B cell (primary cell): ENCODE measurements at regions not wholly inside any gene's neighbourhood (a gene's known extent, or its start where the extent isn't known, plus 50 kb on each side); places are given as distances from the start of the nearest gene placed in this dataset.
A peak's percentile ranks its signal among the peaks of the same experiment; 100 is the strongest.

Experiments
- ATAC-seq: fragments of 200-7000 bp; cut with Tn5 transposase; one replicate; pipeline ENCODE4 v1.10.0; 2021; ENCODE audit warnings: low read depth, mild to moderate bottlenecking, moderate number of reproducible peaks, moderate library complexity
- CTCF ChIA-PET: fragments of 350-600 bp; sonication (Branson Sonifier 250); formaldehyde crosslinking; loops from one replicate; lab custom pipeline; 2021; ENCODE audit warnings: antibody characterized with exemption, inconsistent platforms; lab: Charles Lee
- POLR2A ChIA-PET: fragments of 350-600 bp; sonication (Branson Sonifier 250); formaldehyde crosslinking; loops from one replicate; lab custom pipeline; 2021; ENCODE audit warnings: antibody characterized with exemption; lab: Charles Lee
- DNase-seq: peaks from one replicate; pipeline ENCODE4 v3.0.0; 2013
- H2AFZ ChIP-seq: 2 replicates; pipeline ENCODE4 v1.6.1; 2012; ENCODE audit warnings: mild to moderate bottlenecking, low read depth, low read length; ENCODE audit not compliant: insufficient read depth, poor library complexity, severe bottlenecking
- H3K27ac ChIP-seq, 2 donors: 1 replicate in 1 of 2; 2 replicates in 1 of 2; pipeline ENCODE4 v1.5.1; 2012 to 2013; ENCODE audit warnings: low read length in 2 of 2, mild to moderate bottlenecking in 2 of 2, moderate library complexity in 1 of 2
- H3K27me3 ChIP-seq, 4 experiments: fragments of 200-600 bp in 1 of 4; sonication (generic) in 1 of 4; replicated peaks in 1 of 4; 1 replicate in 2 of 4; 2 replicates in 2 of 4; pipeline versions ENCODE4 v1.6.1 to v1.7.0; 2013 to 2016; ENCODE audit warnings: low read length in 3 of 4, mild to moderate bottlenecking in 2 of 4, mixed read lengths in 1 of 4, moderate library complexity in 1 of 4; ENCODE audit not compliant: insufficient read depth in 4 of 4, control insufficient read depth in 3 of 4; ENCODE audit errors: control extremely low read depth in 1 of 4
- H3K36me3 ChIP-seq, 2 experiments: replicated peaks in 1 of 2; 1 replicate in 1 of 2; 2 replicates in 1 of 2; pipeline versions ENCODE4 v1.6.1 to v1.7.1; 2013; ENCODE audit warnings: low read length in 1 of 2; ENCODE audit not compliant: insufficient read depth in 2 of 2, control insufficient read depth in 1 of 2; ENCODE audit errors: control extremely low read depth in 1 of 2, extremely low read depth in 1 of 2
- H3K4me1 ChIP-seq, 2 donors: fragments of 200-600 bp in 1 of 2; sonication (generic) in 1 of 2; 1 replicate in 1 of 2; 2 replicates in 1 of 2; pipeline versions ENCODE4 v1.5.1 to v1.6.1; 2013 to 2017; ENCODE audit warnings: low read length in 2 of 2; ENCODE audit not compliant: control insufficient read depth in 2 of 2, insufficient read depth in 2 of 2
- H3K4me2 ChIP-seq: replicated peaks from 2 replicates; pipeline ENCODE3; 2012; ENCODE audit warnings: mild to moderate bottlenecking, low read depth, low read length; ENCODE audit not compliant: poor library complexity, severe bottlenecking
- H3K4me3 ChIP-seq, 5 experiments: fragments of 200-600 bp in 1 of 5; sonication (generic) in 1 of 5; 1 replicate in 3 of 5; 2 replicates in 2 of 5; pipeline versions ENCODE4 v1.5.1 to v1.7.0; 2011 to 2016; ENCODE audit warnings: low read length in 4 of 5, mild to moderate bottlenecking in 4 of 5, low read depth in 2 of 5, control low read depth in 1 of 5, moderate library complexity in 1 of 5; ENCODE audit not compliant: insufficient read depth in 1 of 5; ENCODE audit errors: control extremely low read depth in 1 of 5, extremely low read depth in 1 of 5
- H3K79me2 ChIP-seq: fragments of 200-600 bp; sonication (generic); one replicate; pipeline ENCODE4 v1.6.0; 2016; ENCODE audit warnings: low read length; ENCODE audit not compliant: control insufficient read depth, insufficient read depth
- H3K9ac ChIP-seq: fragments of 200-600 bp; sonication (generic); 2 replicates; pipeline ENCODE4 v1.6.1; 2017; ENCODE audit warnings: mild to moderate bottlenecking, low read length, moderate library complexity
- H3K9me3 ChIP-seq, 3 donors: one replicate each; pipeline versions ENCODE4 v1.6.1 to v1.7.1; 2013; ENCODE audit warnings: low read length in 2 of 3; ENCODE audit not compliant: control insufficient read depth in 2 of 3, insufficient read depth in 1 of 3; ENCODE audit errors: control extremely low read depth in 1 of 3
- H4K20me1 ChIP-seq: 2 replicates; pipeline ENCODE4 v1.6.0; 2012; ENCODE audit warnings: mild to moderate bottlenecking, low read length; ENCODE audit not compliant: insufficient read depth, control insufficient read depth, poor library complexity, severe bottlenecking
- H3K27ac Mint-ChIP-seq: one replicate; pipeline ENCODE4 v1.8.0; 2021; ENCODE audit warnings: mixed read lengths
- H3K27me3 Mint-ChIP-seq: one replicate; pipeline ENCODE4 v1.8.0; 2021; ENCODE audit warnings: mixed read lengths
- H3K4me1 Mint-ChIP-seq: one replicate; pipeline ENCODE4 v1.8.0; 2021; ENCODE audit warnings: mixed read lengths
- H3K4me3 Mint-ChIP-seq: one replicate; pipeline ENCODE4 v1.8.0; 2021; ENCODE audit warnings: mixed read lengths
- H3K9me3 Mint-ChIP-seq: one replicate; pipeline ENCODE4 v1.8.0; 2022; ENCODE audit warnings: mixed read lengths; ENCODE audit not compliant: insufficient read depth
- EZH2 ChIP-seq: IDR thresholded peaks from 2 replicates; pipeline ENCODE4 v1.6.1; 2012; ENCODE audit warnings: borderline replicate concordance, low read depth, mild to moderate bottlenecking, moderate library complexity, low read length; ENCODE audit not compliant: insufficient read depth, poor library complexity, severe bottlenecking
- WGBS: methylation state at CpG from one replicate; pipeline ENCODE4 v1.1.5; 2013; ENCODE audit warnings: missing lambda C conversion rate; ENCODE audit not compliant: insufficient coverage; 5-methylcytosine and 5-hydroxymethylcytosine counted together
- intact Hi-C: fragments of 100-400 bp; cut with micrococcal nuclease; formaldehyde crosslinking; loops from one replicate; pipeline ENCODE4 v1.10.0; 2022
- TF ChIP-seq, protein P1 (sequence below): fragments of 200-600 bp; IDR thresholded peaks from one replicate; pipeline ENCODE4 v1.8.0; 2022; ENCODE audit warnings: antibody characterized with exemption, mild to moderate bottlenecking

DNA sequence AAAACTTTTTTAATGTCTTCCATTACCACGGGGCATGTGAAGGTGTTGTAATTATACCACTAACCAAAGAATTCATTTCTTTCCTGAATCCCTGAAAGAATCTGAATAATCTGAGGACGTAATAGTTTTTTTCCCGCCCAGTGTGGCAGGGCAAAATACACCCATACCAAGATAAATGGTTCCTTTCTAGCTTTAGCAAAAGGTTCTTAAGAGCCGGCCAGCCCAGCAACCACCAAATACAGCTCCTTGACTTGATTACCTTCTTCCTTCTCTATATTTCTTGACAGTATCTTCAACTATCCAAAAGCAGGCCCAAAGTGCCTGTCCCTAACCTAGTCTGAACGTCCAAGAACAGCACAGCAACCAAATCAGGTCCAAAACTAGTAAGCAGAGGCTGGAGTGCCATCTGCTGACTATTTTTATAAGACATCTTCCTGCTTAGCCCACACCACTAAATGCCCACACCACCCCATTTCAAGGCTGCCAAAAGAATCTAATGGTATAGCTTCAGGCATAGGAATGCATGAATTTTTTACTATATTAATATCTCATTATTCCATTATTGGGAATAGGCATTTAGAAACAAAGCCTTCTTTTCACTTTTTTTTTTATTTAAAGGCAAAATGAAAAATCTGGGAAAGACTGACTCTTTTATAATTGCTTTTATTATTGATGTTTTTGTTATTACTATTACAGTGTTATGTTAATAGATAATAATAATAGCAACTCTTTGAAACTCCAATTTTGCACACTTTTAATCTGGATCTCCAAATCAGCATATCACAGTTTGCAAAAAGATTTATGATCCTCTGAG lies 524.4 kb downstream of the MED13L start:
- Histone ChIP-seq H4K20me1 (no peaks in the 10 kb centered on the region), H3K36me3 (no peaks in the 10 kb centered on the region), H3K9me3 (no peaks in the 10 kb centered on the region), H3K4me1 (no peaks in the 10 kb centered on the region), H3K79me2 (no peaks in the 10 kb centered on the region), H2AFZ (no peak overlapping the region), H3K27me3 (no peaks in the 10 kb centered on the region), H3K4me3 (no peak overlapping the region), H3K4me2 (no peak overlapping the region), H3K27ac (no peak overlapping the region), H3K9ac (no peak overlapping the region)
- intact Hi-C loops = no loop called here
- H3K4me3 Mint-ChIP-seq = no peak overlapping the region
- H3K27me3 Mint-ChIP-seq = peaks cover 22% of the 10 kb centered on the region
- H3K27ac Mint-ChIP-seq = no peak overlapping the region
- CTCF ChIA-PET = no interaction called here
- DNase-seq = peak; percentile 9
- TF ChIP-seq EZH2 = no peak
- TF ChIP-seq, protein P1, sequence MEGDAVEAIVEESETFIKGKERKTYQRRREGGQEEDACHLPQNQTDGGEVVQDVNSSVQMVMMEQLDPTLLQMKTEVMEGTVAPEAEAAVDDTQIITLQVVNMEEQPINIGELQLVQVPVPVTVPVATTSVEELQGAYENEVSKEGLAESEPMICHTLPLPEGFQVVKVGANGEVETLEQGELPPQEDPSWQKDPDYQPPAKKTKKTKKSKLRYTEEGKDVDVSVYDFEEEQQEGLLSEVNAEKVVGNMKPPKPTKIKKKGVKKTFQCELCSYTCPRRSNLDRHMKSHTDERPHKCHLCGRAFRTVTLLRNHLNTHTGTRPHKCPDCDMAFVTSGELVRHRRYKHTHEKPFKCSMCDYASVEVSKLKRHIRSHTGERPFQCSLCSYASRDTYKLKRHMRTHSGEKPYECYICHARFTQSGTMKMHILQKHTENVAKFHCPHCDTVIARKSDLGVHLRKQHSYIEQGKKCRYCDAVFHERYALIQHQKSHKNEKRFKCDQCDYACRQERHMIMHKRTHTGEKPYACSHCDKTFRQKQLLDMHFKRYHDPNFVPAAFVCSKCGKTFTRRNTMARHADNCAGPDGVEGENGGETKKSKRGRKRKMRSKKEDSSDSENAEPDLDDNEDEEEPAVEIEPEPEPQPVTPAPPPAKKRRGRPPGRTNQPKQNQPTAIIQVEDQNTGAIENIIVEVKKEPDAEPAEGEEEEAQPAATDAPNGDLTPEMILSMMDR = peak; percentile 37
- 71% methylated on average over 3 of the region's 5 CpGs for WGBS
- POLR2A ChIA-PET = no interaction called here
- ATAC-seq = no peak
- H3K9me3 Mint-ChIP-seq = no peaks in the 10 kb centered on the region
- H3K4me1 Mint-ChIP-seq = no peaks in the 10 kb centered on the region

DNA sequence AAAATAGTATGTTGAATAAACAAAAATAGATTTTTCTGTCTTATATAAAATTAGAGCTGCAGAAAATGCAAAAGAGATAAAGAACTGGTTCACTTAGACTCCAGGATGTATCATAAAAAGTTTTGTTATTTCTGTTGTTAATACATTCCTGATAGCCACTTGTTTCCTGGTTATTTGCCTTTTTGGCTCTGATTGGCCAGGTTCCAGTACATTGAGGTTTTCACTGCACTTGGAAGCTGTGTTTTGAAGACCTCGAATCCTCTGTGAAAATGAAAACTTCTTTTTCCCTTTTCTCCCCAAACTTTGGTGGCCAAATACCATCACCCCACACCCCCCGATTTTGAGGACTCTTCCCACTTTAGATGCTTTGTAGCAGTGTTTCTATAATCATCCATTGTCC lies 525.3 kb downstream of the MED13L start:
- POLR2A ChIA-PET = no interaction called here
- intact Hi-C loops = no loop called here
- 44% methylated on average over 2 of the region's 2 CpGs for WGBS

More for the DNA sequence above, 525.3 kb downstream of the MED13L start:
- H3K27ac Mint-ChIP-seq = no peak overlapping the region
- no peaks in the 10 kb centered on the region for H3K36me3 ChIP-seq
- no peak overlapping the region for H3K27ac ChIP-seq
- H3K27me3 ChIP-seq = no peaks in the 10 kb centered on the region
- peaks cover 22% of the 10 kb centered on the region for H3K27me3 Mint-ChIP-seq
- no peak overlapping the region for H3K4me3 Mint-ChIP-seq
- no peaks in the 10 kb centered on the region for H3K79me2 ChIP-seq
- H3K9ac ChIP-seq = no peak overlapping the region
- H4K20me1 ChIP-seq = no peaks in the 10 kb centered on the region
- H3K4me3 ChIP-seq = no peak overlapping the region
- H2AFZ ChIP-seq = no peak overlapping the region
- CTCF ChIA-PET = no interaction called here
- H3K9me3 ChIP-seq = peaks cover 0 to 3% (median 0%) of the 10 kb centered on the region in 3 donors
- no peak for ATAC-seq
- no peak for DNase-seq
- no peak overlapping the region for H3K4me2 ChIP-seq
- H3K4me1 ChIP-seq = no peaks in the 10 kb centered on the region
- TF ChIP-seq EZH2 = no peak
- TF ChIP-seq, protein P1 = no peak
- H3K4me1 Mint-ChIP-seq = no peaks in the 10 kb centered on the region
- no peaks in the 10 kb centered on the region for H3K9me3 Mint-ChIP-seq
